OCI-LY1 (cell line): ENCODE measurements at regions not wholly inside any gene's neighbourhood (a gene's known extent, or its start where the extent isn't known, plus 50 kb on each side); places are given as distances from the start of the nearest gene placed in this dataset.

ENCODE experiments used
- CTCF ChIP-seq: fragments of 200-600 bp; sonication (generic), shearing (Covaris generic); IDR thresholded peaks from 2 replicates; pipeline ENCODE4 v1.5.1; 2017; ENCODE audit warnings: mild to moderate bottlenecking, antibody characterized with exemption, low read length, moderate library complexity, mixed read lengths
- EZH2 ChIP-seq: fragments of 200-600 bp; sonication (generic), shearing (Covaris generic); IDR thresholded peaks from 2 replicates; pipeline ENCODE4 v1.8.0; 2017; ENCODE audit warnings: borderline replicate concordance, mixed run types, mild to moderate bottlenecking, antibody characterized with exemption, low read length, moderate library complexity, mixed read lengths

DNA sequence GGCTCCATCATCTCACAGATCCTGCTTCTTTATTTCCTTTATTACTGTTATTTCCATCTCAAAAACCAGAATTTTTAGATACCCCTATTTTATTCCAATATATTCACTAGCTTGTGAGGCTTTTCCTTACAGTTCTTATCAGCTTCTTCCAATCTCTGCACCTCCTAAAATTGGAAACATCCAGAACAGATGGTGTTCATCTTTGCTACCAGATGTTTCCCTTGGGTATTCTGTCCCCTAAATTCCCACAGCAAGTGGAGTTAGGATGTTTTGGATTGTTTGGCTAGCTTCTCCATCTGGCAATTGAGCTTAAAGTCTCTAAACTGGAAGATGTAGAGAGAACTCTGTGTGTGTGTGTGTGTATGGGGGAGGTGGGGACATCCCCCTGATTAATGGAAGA, 580.4 kb downstream of the DTWD2 start:
- TF ChIP-seq CTCF, result no peak
- no peak for TF ChIP-seq EZH2
